NCI-H526 (cell line): ENCODE measurements at regions not wholly inside any gene's neighbourhood (a gene's known extent, or its start where the extent isn't known, plus 50 kb on each side); places are given as distances from the start of the nearest gene placed in this dataset.

Experiments used
- DNase-seq, 2 experiments: peaks; one replicate each; lab custom pipeline; 2025; lab: John Stamatoyannopoulos, UW

GRCh38 chr3:56985460-56985859, 75.0 kb upstream of the SPATA12 start:
- DNase-seq: no peak

GRCh38 chr3:56983427-56983826, 77.0 kb upstream of the SPATA12 start:
- DNase-seq: no peak

GRCh38 chr3:56981445-56982230, 78.8 kb upstream of the SPATA12 start:
- DNase-seq: no peak

- no peak for DNase-seq
Observed at GRCh38 chr3:56980798-56981390, 79.6 kb upstream of the SPATA12 start.

GRCh38 chr3:56980243-56980642, 80.2 kb upstream of the SPATA12 start:
- DNase-seq: no peak

GRCh38 chr3:56979791-56980190, 80.7 kb upstream of the SPATA12 start:
- no peak for DNase-seq

GRCh38 chr3:56977561-56977889, 82.9 kb upstream of the SPATA12 start:
- no peak for DNase-seq

GRCh38 chr3:56976651-56977560, 83.6 kb upstream of the SPATA12 start:
- DNase-seq: no peak

GRCh38 chr3:56975567-56975966, 84.9 kb upstream of the SPATA12 start:
- no peak for DNase-seq

GRCh38 chr3:56974247-56974930, 86.1 kb upstream of the SPATA12 start:
- no peak for DNase-seq

GRCh38 chr3:56971816-56972215, 88.6 kb upstream of the SPATA12 start:
- DNase-seq: no peak

GRCh38 chr3:56971261-56971660, 89.2 kb upstream of the SPATA12 start:
- DNase-seq: no peak

- DNase-seq: no peak
Observed at GRCh38 chr3:56970461-56970879, 90.0 kb upstream of the SPATA12 start.

- DNase-seq: no peak
Observed at GRCh38 chr3:56969851-56970250, 90.6 kb upstream of the SPATA12 start.

- DNase-seq: no peak
Observed at GRCh38 chr3:56966509-56966908, 94.0 kb upstream of the SPATA12 start.

GRCh38 chr3:56966104-56966503, 94.4 kb upstream of the SPATA12 start:
- DNase-seq: no peak

GRCh38 chr3:56962922-56963321, 97.5 kb upstream of the SPATA12 start:
- DNase-seq: no peak

GRCh38 chr3:56962206-56962605, 98.3 kb upstream of the SPATA12 start:
- no peak for DNase-seq

GRCh38 chr3:56960234-56960917, 100.1 kb upstream of the SPATA12 start:
- DNase-seq: peak in 1 of 2 experiments; percentile 5

GRCh38 chr3:56958879-56959278, 101.6 kb upstream of the SPATA12 start:
- no peak for DNase-seq

- no peak for DNase-seq
Observed at GRCh38 chr3:56957522-56957921, 102.9 kb upstream of the SPATA12 start.

GRCh38 chr3:56956906-56957305, 103.6 kb upstream of the SPATA12 start:
- no peak for DNase-seq
